ENCODE measurements at regions not wholly inside any gene's neighbourhood (a gene's known extent, or its start where the extent isn't known, plus 50 kb on each side); places are given as distances from the start of the nearest gene placed in this dataset.
"Not testable (repeated sequence)": the region's sequence is repeated elsewhere in the genome, so short reads cannot be mapped to it uniquely, and the experiment has no call there.

- no peak for DNase-seq (ENCODE audit: low spot score)
These were observed 157.0 kb upstream of the SVIL start for GRCh38 chr10:29791773-29792172.

GRCh38 chr10:29790207-29790606 lies 155.4 kb upstream of the SVIL start:
- no peak for DNase-seq (ENCODE audit: low spot score)

GRCh38 chr10:29788113-29788512 lies 153.3 kb upstream of the SVIL start:
- no peak for DNase-seq (ENCODE audit: low spot score)

GRCh38 chr10:29785701-29786100 lies 150.9 kb upstream of the SVIL start:
- DNase-seq (ENCODE audit: low spot score): no peak

GRCh38 chr10:29784175-29784773 lies 149.5 kb upstream of the SVIL start:
- DNase-seq (ENCODE audit: low spot score): peak; percentile 5

- DNase-seq (ENCODE audit: low spot score): no peak
These were observed 148.6 kb upstream of the SVIL start for GRCh38 chr10:29783201-29783947.

GRCh38 chr10:29780639-29781038 lies 145.9 kb upstream of the SVIL start:
- no peak for DNase-seq (ENCODE audit: low spot score)

- no peak for DNase-seq (ENCODE audit: low spot score)
These were observed 145.3 kb upstream of the SVIL start for GRCh38 chr10:29780096-29780495.

GRCh38 chr10:29776246-29776645 lies 141.5 kb upstream of the SVIL start:
- no peak for DNase-seq (ENCODE audit: low spot score)

GRCh38 chr10:29774475-29774874 lies 139.7 kb upstream of the SVIL start:
- DNase-seq (ENCODE audit: low spot score): no peak

- no peak for DNase-seq (ENCODE audit: low spot score)
These were observed 138.9 kb upstream of the SVIL start for GRCh38 chr10:29773675-29774091.

GRCh38 chr10:29772403-29772802 lies 137.6 kb upstream of the SVIL start:
- DNase-seq (ENCODE audit: low spot score): no peak

- DNase-seq (ENCODE audit: low spot score): no peak
These were observed 136.6 kb upstream of the SVIL start for GRCh38 chr10:29771376-29771775.

- not testable (repeated sequence) for DNase-seq (ENCODE audit: low spot score)
These were observed 134.5 kb upstream of the SVIL start for GRCh38 chr10:29769277-29769676.

- no peak for DNase-seq (ENCODE audit: low spot score)
These were observed 133.2 kb upstream of the SVIL start for GRCh38 chr10:29767968-29768367.

- DNase-seq (ENCODE audit: low spot score): no peak
These were observed 132.0 kb upstream of the SVIL start for GRCh38 chr10:29766753-29767152.

- no peak for DNase-seq (ENCODE audit: low spot score)
These were observed 130.6 kb upstream of the SVIL start for GRCh38 chr10:29765330-29765729.

- no peak for DNase-seq (ENCODE audit: low spot score)
These were observed 128.6 kb upstream of the SVIL start for GRCh38 chr10:29763396-29763795.

GRCh38 chr10:29761916-29762315 lies 127.1 kb upstream of the SVIL start:
- DNase-seq (ENCODE audit: low spot score): no peak

- no peak for DNase-seq (ENCODE audit: low spot score)
These were observed 125.5 kb upstream of the SVIL start for GRCh38 chr10:29760138-29760900.

- DNase-seq (ENCODE audit: low spot score): no peak
These were observed 123.0 kb upstream of the SVIL start for GRCh38 chr10:29757551-29758297.

GRCh38 chr10:29756451-29756850 lies 121.7 kb upstream of the SVIL start:
- DNase-seq (ENCODE audit: low spot score): no peak
